Coronary artery (tissue), 2 donors: ENCODE measurements at regions not wholly inside any gene's neighbourhood (a gene's known extent, or its start where the extent isn't known, plus 50 kb on each side); places are given as distances from the start of the nearest gene placed in this dataset.

Experiments
- DNase-seq: peaks from one replicate; pipeline ENCODE4 v3.0.0-alpha.2; 2017; ENCODE audit warnings: low spot score
- H3K27ac ChIP-seq, 2 donors: fragments of 200-600 bp; sonication (generic); one replicate each; pipeline ENCODE4 v1.5.1; 2016 to 2019
- H3K4me3 ChIP-seq: fragments of 200-600 bp; sonication (generic); 2 replicates; pipeline ENCODE4 v1.5.1; 2016; ENCODE audit warnings: mild to moderate bottlenecking, moderate library complexity
- TF ChIP-seq, protein P1 (sequence below): fragments of 200-600 bp; sonication (generic); IDR thresholded peaks from one replicate; pipeline ENCODE4 v1.5.1; 2019; ENCODE audit warnings: antibody characterized with exemption

GRCh38 chr2:156728328-156728727 lies 292.1 kb downstream of the GPD2 start:
- TF ChIP-seq, protein P1, sequence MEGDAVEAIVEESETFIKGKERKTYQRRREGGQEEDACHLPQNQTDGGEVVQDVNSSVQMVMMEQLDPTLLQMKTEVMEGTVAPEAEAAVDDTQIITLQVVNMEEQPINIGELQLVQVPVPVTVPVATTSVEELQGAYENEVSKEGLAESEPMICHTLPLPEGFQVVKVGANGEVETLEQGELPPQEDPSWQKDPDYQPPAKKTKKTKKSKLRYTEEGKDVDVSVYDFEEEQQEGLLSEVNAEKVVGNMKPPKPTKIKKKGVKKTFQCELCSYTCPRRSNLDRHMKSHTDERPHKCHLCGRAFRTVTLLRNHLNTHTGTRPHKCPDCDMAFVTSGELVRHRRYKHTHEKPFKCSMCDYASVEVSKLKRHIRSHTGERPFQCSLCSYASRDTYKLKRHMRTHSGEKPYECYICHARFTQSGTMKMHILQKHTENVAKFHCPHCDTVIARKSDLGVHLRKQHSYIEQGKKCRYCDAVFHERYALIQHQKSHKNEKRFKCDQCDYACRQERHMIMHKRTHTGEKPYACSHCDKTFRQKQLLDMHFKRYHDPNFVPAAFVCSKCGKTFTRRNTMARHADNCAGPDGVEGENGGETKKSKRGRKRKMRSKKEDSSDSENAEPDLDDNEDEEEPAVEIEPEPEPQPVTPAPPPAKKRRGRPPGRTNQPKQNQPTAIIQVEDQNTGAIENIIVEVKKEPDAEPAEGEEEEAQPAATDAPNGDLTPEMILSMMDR: no peak
- Histone ChIP-seq H3K27ac (no peak overlapping the region), H3K4me3 (no peak overlapping the region)
- DNase-seq: no peak

DNA sequence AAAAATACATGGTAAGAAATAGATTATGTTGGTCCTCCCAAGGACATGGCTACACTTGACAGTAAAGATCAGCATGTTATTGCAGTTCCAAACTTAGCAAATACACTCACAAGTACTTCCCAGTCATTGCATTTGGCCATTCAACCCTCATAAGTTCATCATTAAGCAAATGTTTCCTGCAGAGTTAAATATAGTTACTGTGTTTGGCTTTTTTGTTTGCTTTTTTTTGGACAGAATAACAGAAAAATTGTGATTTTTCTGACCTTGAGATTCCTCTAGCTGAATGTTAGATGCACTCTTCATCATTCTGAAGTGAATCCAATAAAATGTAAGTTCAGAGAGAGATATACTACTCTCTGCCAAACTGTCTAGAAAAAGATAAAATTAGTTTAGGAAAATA lies 295.3 kb downstream of the GPD2 start:
- H3K27ac ChIP-seq: no peak overlapping the region
- H3K4me3 ChIP-seq: no peak overlapping the region
- TF ChIP-seq, protein P1: no peak
- DNase-seq: no peak

GRCh38 chr2:156736950-156737349 lies 300.8 kb downstream of the GPD2 start:
- H3K27ac ChIP-seq: no peak overlapping the region
- DNase-seq: no peak

DNA sequence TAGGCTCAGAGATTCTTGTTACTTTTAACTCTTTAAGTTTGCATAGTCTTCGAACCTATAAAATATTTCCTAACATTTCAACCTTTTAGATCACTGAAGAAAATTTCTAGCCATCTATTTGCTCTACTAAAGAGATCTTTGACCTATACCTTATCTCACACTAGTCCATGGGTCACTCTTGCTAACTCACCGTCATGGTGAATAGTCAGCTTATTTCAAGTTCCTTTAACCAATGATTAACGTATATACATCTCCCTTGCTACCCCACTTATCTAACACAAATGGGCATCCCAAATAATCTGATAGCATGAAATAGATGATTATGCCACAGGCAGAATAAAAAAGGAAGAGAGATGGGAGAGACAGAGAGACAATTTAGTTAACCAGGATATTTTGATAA lies 303.1 kb downstream of the GPD2 start:
- no peak overlapping the region for H3K4me3 ChIP-seq
- H3K27ac ChIP-seq: no peak overlapping the region
- TF ChIP-seq, protein P1: no peak
- DNase-seq: no peak

More at GRCh38 chr2:156736950-156737349, 300.8 kb downstream of the GPD2 start:
- no peak overlapping the region for H3K4me3 ChIP-seq
- TF ChIP-seq, protein P1: no peak

DNA sequence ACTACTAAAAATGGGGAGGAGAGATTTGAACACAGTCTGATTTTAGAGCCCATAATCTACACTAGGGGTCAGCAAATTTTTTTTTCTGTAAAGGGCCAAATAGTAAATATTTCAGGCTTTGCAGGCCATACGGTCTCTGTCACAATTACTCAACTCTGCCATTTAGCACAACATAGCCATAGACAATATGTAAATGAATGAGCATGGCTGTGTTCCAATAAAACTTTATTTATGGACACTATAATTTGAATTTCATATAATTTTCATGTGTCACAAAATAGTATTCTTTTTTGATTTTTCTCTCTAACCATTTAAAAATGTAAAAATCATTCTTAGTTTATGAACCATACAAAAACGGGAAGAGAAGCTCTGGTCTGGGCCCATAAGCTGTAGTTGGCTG lies 309.4 kb downstream of the GPD2 start:
- no peak for DNase-seq
- H3K27ac ChIP-seq: no peak overlapping the region
- no peak overlapping the region for H3K4me3 ChIP-seq
- TF ChIP-seq, protein P1: no peak

- TF ChIP-seq, protein P1: no peak
- no peak for DNase-seq
Observed at GRCh38 chr2:156748221-156748620, 312.0 kb downstream of the GPD2 start.

GRCh38 chr2:156752042-156752441 lies 315.9 kb downstream of the GPD2 start:
- TF ChIP-seq, protein P1: no peak
- no peak overlapping the region for H3K4me3 ChIP-seq
- no peak overlapping the region for H3K27ac ChIP-seq
- no peak for DNase-seq

More at GRCh38 chr2:156748221-156748620, 312.0 kb downstream of the GPD2 start:
- H3K27ac ChIP-seq: no peak overlapping the region
- H3K4me3 ChIP-seq: no peak overlapping the region
